Fibroblast of skin of right quadriceps (primary cell): ENCODE measurements at regions not wholly inside any gene's neighbourhood (a gene's known extent, or its start where the extent isn't known, plus 50 kb on each side); places are given as distances from the start of the nearest gene placed in this dataset.

Source experiments
- DNase-seq: peaks from one replicate; pipeline ENCODE4 v3.0.0-alpha.2; 2013

DNA sequence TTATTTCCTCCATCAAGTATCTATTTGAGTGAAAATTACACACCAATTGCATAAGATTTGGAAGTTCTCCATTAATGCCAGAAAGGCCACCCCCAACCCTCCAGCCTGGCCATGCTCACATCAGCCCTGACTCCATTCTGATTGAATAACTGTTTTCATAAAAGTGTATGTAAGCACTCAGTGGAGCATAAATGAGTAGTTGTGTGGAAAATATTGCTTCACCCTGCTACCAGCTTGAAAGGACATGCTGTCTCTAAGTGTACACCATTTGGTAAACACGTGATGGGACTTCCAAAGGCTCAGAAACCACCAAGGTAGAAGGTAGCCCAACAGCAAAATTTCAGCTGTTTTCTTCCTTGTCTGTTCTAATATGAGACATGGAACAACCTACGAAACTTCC, 393.8 kb downstream of the ZNF385D start:
- DNase-seq: no peak

- peak; percentile 49 for DNase-seq
Measured at GRCh38 chr3:21356402-21356801, 394.6 kb downstream of the ZNF385D start.

GRCh38 chr3:21345382-21345976, 405.5 kb downstream of the ZNF385D start:
- DNase-seq: peak; percentile 42

DNA sequence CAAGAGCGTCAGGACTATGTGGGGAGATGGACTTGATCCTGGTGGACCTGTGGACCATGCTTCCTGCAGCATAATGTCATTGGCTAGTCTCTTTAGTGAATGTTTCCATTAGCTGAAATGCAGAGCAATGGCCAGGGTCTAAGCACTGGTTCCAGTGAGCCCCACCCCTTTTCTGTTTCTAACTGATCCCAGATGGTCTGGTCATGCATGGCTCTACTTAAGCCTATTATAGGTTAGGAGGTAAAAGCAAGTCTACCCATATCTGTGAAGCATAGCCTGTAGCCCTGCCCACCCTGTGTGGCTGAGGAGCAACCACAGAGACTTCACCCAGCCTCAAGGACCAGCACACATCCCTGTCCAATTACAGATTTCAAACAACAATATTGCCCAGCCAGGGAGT, 419.2 kb downstream of the ZNF385D start:
- no peak for DNase-seq

DNA sequence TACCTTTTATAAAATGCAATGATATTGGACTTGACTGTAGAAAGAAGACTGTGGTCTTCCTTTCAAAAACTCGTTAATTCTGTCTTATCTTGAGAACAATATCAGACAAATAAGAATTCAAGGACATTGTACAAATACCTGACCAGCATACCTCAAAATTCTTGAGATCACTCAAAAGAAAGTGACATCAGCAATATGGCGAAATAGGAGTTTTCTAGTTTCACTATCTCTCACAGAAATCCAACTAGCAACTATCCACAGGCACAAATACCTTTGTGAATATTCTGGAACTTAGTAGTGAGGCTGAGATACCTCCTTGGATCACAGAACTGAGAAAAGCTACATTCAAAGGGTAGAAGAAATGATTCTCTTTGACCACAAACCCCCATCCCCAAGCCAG, 419.7 kb downstream of the ZNF385D start:
- DNase-seq: peak; percentile 7

DNA sequence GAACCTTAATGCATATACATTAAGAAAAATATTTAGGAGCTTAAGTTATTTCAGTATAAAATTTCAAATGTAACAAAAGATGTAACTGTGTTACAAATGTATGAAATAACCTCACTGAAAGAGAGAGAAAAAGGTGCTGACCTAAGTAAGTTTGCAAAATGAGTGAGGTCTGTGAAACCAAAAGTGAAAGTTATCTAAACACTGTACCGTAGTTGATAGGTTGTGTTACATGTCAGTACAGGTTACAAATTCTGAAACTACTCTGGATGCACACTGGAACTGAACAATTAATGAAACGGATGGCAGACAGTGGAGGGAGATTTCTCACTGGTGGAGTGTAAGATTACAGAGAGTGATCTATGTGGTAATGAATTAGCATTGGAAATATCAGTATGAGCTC, 420.7 kb downstream of the ZNF385D start:
- DNase-seq: no peak

- DNase-seq: no peak
Measured at GRCh38 chr3:21328711-21329390, 422.2 kb downstream of the ZNF385D start.

- peak; percentile 76 for DNase-seq
Measured at GRCh38 chr3:21326704-21327475, 424.1 kb downstream of the ZNF385D start.

DNA sequence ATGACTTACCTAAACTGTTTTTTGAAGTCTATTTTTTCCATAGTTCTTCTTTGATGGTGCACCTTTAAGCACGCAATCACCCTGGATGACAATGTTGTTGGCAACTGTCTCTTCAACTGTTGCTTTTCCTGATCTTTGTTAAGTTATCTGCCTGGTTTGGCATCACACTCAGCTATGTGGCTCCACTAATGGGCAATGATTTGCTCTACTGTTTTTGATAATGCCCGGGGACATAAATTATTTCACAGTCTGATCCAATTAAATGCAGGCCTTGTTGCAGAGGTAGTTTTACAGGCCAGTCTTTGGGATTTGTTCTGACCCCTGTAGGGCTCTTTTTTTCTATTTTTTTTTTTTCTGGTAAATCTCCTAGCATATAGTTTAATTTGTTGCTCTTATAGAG, 436.3 kb downstream of the ZNF385D start:
- no peak for DNase-seq

DNA sequence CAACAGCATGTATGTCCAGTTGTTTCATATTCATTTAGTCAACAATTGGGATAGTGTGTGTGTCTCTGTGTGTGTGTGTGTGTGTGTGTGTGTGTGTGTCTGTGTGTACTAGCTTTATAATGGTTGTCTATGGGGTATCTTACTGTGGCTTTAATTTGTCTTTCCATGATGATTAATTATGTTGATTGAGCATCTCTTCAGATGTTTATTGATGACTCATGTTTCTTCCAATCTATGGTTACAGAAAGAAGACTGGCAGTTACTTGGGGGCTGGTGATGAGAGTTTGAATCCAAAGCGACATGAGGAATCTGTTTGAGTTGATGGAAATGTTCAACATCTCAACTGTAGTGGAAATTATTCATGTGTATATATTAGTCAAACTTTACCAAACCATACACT, 440.1 kb downstream of the ZNF385D start:
- DNase-seq: no peak

DNA sequence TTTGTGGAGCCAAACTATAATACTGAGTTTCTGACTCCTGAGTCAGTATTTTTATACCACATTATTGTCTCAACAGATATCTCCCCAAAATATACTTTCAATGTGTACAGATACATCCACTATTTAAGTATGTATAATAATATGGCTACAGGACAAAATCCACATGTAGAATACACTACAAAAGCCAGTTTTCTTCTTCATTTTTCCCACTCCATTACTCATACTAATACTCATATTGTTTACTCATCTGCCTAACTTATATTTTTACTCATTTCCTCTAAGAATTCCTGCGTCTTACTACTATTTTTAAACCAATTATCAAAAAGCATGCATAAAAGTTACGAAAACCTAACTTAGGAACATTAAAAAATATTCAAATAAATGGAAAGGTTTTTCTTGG, 440.8 kb downstream of the ZNF385D start:
- peak; percentile 17 for DNase-seq

- DNase-seq: no peak
Measured at GRCh38 chr3:21297304-21297703, 453.7 kb downstream of the ZNF385D start.

- peak; percentile 65 for DNase-seq
Measured at GRCh38 chr3:21294768-21295167, 456.2 kb downstream of the ZNF385D start.

- no peak for DNase-seq
Measured at GRCh38 chr3:21292971-21293370, 458.0 kb downstream of the ZNF385D start.

DNA sequence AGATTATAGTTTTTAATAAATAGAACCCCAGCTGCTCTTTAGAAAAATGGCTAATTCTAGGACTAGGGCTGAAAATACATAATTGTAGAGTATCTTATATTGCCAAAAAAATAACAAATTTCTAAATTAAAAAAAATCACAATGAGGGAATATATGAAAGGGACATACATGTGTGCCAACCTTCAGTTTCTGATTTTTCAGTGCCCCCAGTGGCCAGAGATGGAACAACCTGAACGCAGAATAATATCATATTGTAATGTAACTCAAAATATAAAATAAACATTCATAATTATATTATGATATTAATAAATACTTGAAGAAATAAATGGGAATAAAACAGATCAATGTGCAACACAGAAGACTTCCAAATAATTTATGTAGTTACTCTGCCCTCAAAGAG, 460.5 kb downstream of the ZNF385D start:
- DNase-seq: no peak

DNA sequence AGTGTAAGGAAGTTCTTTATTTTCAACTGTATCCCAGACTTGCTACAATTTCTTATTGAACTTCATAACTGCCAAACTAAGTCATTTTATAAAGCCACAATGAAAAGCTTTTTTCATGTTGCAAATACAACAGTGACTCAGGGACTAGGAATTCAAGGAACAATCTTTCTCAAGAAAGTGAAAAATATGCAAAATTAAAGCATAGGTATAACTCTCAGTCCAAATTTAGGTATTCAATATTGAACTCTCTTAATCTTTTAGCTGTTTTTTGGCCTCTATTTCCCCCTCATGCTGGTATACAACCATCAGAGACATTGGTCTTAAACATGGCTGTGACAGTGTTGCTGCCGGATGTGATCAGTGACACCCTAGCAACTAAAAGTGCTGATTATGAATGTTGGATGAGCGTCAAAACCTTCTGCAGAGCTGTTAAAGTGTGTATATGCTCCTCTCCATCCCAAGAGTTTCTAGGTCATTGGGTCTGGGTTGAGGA, 476.9 kb downstream of the ZNF385D start:
- DNase-seq: peak; percentile 65

DNA sequence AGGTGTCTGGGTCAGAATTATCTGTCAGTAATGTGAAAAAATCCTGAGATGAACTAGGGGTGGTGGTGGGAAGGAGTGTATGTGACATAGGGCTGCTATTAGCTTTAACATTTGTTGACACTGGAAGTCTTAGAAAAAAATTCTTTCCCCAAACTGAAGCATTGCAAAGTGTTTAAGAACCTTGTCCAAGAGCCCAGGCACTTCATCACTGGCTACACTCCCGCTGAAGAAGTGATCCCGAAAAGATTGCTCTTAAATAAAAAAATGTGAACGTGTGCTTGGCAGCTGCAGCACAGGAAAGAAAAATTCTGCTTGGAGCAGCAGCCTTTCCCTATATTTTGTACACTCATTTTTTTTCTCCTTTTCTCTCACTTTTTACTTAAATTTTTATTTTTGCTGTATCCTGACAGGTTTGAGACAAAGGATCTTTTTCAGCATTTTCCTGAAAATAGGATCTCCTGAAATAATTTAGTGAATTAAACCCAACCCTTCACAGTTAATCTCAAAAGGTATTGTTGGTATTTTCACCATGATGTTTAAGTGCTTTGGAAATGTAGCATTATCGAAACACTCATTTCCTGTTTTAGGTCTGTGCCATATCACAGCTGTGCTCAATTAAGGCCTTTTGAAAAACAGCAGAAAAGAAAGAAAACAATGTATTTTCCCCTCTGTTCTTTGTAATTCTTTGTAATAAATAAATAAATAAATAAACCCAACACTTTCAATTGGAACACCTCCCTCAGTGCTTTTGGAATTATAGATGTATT, 477.6 kb downstream of the ZNF385D start:
- peak; percentile 71 for DNase-seq

GRCh38 chr3:21271606-21272016, 479.4 kb downstream of the ZNF385D start:
- DNase-seq: no peak

GRCh38 chr3:21269882-21270281, 481.1 kb downstream of the ZNF385D start:
- no peak for DNase-seq

DNA sequence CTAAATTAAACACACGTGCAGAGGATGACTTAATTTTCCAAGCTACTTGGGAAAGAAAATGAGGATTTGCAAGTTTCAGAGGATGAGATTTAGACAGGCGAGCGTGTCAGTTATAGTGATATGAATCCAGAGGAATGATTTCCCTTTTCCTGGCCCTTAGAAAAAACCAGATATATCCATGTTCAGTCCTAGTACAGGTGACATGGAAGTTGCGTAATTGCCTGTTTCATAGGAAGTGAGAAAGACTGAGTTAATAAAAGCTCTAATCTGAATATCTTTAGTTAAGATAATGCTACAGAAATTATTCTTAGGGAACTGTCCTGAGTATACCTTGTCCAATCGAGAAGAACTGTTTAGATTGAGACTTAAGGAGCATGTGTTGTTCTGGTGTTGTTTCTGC, 490.5 kb downstream of the ZNF385D start:
- DNase-seq: no peak

DNA sequence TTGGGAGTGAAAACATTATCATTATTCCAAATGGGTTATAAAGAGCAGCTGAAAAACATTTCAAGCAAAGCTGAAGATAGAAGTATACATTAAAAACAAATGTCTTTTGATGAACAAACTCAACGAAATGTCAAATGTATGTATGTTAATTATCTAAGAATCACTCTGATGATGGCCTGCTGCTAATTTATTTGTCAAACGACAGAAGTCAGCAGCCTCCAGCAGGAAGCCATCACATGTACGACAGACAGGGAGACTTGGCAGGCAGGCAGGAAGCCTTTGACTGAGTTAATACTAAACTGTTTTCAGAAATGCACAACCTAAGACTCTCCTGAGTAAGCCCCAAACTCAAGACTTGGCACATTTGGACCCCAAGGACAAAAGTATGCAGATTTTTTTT, 491.1 kb downstream of the ZNF385D start:
- no peak for DNase-seq

DNA sequence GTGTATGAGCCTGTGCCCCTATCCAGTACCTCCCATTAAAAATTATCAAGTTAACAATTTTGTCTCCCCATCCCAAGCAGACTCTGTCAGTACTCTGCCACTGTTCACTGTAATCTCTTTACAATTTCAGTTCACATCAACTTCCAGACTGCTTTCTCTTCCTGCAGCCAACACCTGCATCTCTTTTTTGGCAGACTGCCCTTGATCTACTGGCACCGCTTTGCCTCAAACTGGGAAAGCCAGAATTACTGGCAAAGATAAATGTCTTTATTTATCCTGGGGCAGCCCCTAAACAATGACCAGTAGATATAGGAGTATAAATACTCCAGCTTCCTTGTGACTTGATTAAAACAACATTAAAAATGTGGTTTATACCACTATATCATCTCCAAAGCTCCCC, 494.1 kb downstream of the ZNF385D start:
- DNase-seq: no peak

DNA sequence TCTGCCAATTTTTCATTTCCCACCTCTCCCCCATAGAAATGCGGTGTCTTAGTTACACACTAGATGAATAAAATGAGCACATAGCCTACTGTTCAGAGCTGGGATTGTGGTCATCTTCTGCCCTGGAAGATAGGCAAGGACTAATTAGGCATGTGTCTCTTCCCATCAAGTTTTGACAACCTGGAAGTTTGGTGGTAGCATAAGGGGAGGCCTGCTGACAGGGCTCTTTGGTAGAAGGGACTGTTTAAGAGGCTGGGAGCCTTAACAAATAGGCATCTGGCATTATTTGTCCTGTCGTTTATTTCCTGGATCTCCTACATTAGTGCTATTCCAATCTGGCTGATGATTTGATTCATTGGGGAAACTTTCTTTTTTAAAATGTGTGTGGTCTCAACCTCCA, 512.3 kb downstream of the ZNF385D start:
- DNase-seq: no peak
